SK-N-SH (cell line): ENCODE measurements at regions not wholly inside any gene's neighbourhood (a gene's known extent, or its start where the extent isn't known, plus 50 kb on each side); places are given as distances from the start of the nearest gene placed in this dataset.

Experiments used
- GABPA ChIP-seq: IDR thresholded peaks from 2 replicates; pipeline ENCODE4 v1.4.0; 2012; ENCODE audit warnings: low read depth, mild to moderate bottlenecking
- MAX ChIP-seq: IDR thresholded peaks from 2 replicates; pipeline ENCODE4 v1.4.0; 2012; ENCODE audit warnings: low read depth
- NRF1 ChIP-seq: IDR thresholded peaks from 2 replicates; pipeline ENCODE4 v1.6.1; 2012; ENCODE audit warnings: low read depth, mild to moderate bottlenecking, low read length
- POLR2AphosphoS5 ChIP-seq: IDR thresholded peaks from 2 replicates; pipeline ENCODE4 v1.6.1; 2012; ENCODE audit warnings: low read depth, low read length
- RCOR1 ChIP-seq: fragments of 150-350 bp; IDR thresholded peaks from 2 replicates; pipeline ENCODE4 v1.6.1; 2017; ENCODE audit warnings: antibody characterized with exemption, low read length
- YY1 ChIP-seq: IDR thresholded peaks from 2 replicates; pipeline ENCODE4 v1.4.0; 2012; ENCODE audit warnings: low read depth, mild to moderate bottlenecking
- TF ChIP-seq, protein P1 (sequence below): fragments of 200-600 bp; sonication (generic); IDR thresholded peaks from 2 replicates; pipeline ENCODE4 v1.6.1; 2017; ENCODE audit warnings: antibody characterized with exemption, mild to moderate bottlenecking, moderate library complexity

- no peak for TF ChIP-seq POLR2AphosphoS5
- TF ChIP-seq, protein P1, sequence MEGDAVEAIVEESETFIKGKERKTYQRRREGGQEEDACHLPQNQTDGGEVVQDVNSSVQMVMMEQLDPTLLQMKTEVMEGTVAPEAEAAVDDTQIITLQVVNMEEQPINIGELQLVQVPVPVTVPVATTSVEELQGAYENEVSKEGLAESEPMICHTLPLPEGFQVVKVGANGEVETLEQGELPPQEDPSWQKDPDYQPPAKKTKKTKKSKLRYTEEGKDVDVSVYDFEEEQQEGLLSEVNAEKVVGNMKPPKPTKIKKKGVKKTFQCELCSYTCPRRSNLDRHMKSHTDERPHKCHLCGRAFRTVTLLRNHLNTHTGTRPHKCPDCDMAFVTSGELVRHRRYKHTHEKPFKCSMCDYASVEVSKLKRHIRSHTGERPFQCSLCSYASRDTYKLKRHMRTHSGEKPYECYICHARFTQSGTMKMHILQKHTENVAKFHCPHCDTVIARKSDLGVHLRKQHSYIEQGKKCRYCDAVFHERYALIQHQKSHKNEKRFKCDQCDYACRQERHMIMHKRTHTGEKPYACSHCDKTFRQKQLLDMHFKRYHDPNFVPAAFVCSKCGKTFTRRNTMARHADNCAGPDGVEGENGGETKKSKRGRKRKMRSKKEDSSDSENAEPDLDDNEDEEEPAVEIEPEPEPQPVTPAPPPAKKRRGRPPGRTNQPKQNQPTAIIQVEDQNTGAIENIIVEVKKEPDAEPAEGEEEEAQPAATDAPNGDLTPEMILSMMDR = no peak
- no peak for TF ChIP-seq YY1
- TF ChIP-seq GABPA = no peak
- no peak for TF ChIP-seq NRF1
- TF ChIP-seq MAX = no peak
- TF ChIP-seq RCOR1 = no peak
Measured at GRCh38 chr2:147740211-147740927, 104.5 kb upstream of the ACVR2A start.
